ENCODE measurements at regions not wholly inside any gene's neighbourhood (a gene's known extent, or its start where the extent isn't known, plus 50 kb on each side); places are given as distances from the start of the nearest gene placed in this dataset.

- Histone ChIP-seq H3K9ac (ENCODE audit: low read length) (no peak overlapping the region), H2AFZ (ENCODE audit: low read depth, low read length) (no peak overlapping the region), H3K4me3 (ENCODE audit: low read length) (no peak overlapping the region)
Observed at GRCh38 chr17:79428988-79429387, 181.9 kb downstream of the RBFOX3 start.

More at GRCh38 chr17:79428988-79429387, 181.9 kb downstream of the RBFOX3 start:
- Histone ChIP-seq H3K27me3 (ENCODE audit: insufficient read depth, low read depth, low read length) (no peaks in the 10 kb centered on the region), H3K36me3 (ENCODE audit: insufficient read depth, low read length) (no peaks in the 10 kb centered on the region), H3K9me2 (ENCODE audit: insufficient read depth, low read length) (no peaks in the 10 kb centered on the region), H3K79me2 (replicated peaks; ENCODE audit: insufficient read depth, low read length) (no peaks in the 10 kb centered on the region), H3K9me3 (ENCODE audit: low read length) (no peaks in the 10 kb centered on the region), H4K20me1 (ENCODE audit: insufficient read depth) (no peaks in the 10 kb centered on the region), H3F3A (ENCODE audit: insufficient read depth, low read length, poor library complexity, severe bottlenecking) (no peaks in the 10 kb centered on the region), H3K4me2 (ENCODE audit: low read length) (no peak overlapping the region), H3K27ac (ENCODE audit: low read length) (no peak overlapping the region)
- no peak for TF ChIP-seq MXI1 (conservative IDR thresholded peaks at IDR 0.05; ENCODE audit: poor library complexity, severe bottlenecking)
- no peak for TF ChIP-seq CTCF (IDR thresholded peaks at IDR 0.05; ENCODE audit: poor library complexity, severe bottlenecking)
- no peak for TF ChIP-seq POLR2AphosphoS5 (IDR thresholded peaks at IDR 0.05)
- no peak for TF ChIP-seq EP300 (conservative IDR thresholded peaks at IDR 0.05; ENCODE audit: poor library complexity, severe bottlenecking)
- TF ChIP-seq RAD21 (conservative IDR thresholded peaks at IDR 0.05): no peak
- no peak for TF ChIP-seq EZH2 (IDR thresholded peaks at IDR 0.05; ENCODE audit: borderline replicate concordance, insufficient read depth, low read length, poor library complexity, severe bottlenecking)
- TF ChIP-seq TAF1 (IDR thresholded peaks at IDR 0.05; ENCODE audit: low read depth): no peak
- no peak for TF ChIP-seq SMC3 (conservative IDR thresholded peaks at IDR 0.05; ENCODE audit: poor library complexity)
- no peak for TF ChIP-seq REST (IDR thresholded peaks at IDR 0.05; ENCODE audit: borderline replicate concordance)

Data from neural cell (in vitro differentiated cells).